CD4-positive, alpha-beta T cell treated with Interleukin-2 at 100 ng/mL for 4 hours (primary cell): ENCODE measurements at regions not wholly inside any gene's neighbourhood (a gene's known extent, or its start where the extent isn't known, plus 50 kb on each side); places are given as distances from the start of the nearest gene placed in this dataset.

Experiments used
- DNase-seq: peaks from one replicate; pipeline ENCODE4 v3.0.0-alpha.2; 2020; ENCODE audit warnings: low spot score

- DNase-seq, result no peak
Measured at GRCh38 chr3:152516216-152516615, 247.5 kb downstream of the MBNL1 start.

DNA sequence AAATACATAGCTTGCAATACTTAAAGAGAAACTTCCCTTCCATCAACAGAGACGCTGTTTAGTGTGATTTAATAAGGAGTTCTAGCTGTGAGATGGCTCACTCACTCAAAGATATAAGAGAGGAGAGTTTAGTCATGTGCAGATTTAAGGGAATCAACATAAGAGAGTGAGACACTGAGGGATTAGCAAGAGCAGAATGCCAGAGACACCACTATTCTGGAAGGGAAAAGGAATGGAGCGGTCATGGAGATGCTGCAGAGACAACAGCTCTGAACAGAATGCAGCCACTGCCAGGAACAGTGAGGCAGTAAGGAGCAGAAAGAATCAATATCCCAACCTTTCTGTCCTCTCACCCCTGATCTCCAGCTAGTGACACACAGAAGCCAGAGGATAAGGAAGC lies 248.8 kb downstream of the MBNL1 start:
- no peak for DNase-seq

DNA sequence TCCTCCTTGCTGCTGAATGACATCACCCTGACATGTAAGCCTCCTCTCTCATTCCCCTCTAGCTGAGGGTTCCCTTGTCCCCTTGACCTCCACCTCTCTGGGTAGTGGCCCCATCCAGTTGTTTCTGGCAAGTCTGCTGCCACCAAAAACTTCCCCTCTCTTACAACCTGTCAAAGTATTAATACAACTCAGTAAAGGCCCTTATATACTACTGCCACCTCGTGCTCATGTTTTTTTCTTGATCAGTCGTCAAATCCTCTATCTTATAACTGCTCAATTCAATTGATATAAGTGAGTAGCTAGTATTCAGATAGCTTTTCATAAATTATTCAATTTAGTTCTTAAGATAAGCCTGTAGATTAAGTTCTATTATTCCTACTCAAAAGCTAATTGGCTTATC lies 249.6 kb downstream of the MBNL1 start:
- no peak for DNase-seq

GRCh38 chr3:152519376-152519775 lies 250.6 kb downstream of the MBNL1 start:
- no peak for DNase-seq

DNA sequence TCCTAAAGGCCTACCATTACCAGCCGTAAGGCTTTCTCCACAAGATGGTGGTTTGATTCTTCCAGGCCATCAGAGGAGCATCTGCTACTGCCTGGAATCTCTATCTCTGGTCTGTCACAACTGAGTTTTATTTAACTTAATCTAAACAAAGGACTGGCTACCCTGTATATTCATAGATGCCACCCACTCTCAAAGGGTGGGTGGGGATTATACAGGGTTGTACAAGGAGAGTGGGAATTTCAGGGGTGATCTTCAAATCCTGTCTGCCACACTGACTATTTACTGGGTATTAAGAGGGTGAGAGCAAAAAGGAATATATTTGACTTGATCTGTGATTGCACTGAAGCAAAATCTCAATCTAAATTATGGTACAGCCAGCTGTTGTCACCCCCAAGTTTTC lies 253.3 kb downstream of the MBNL1 start:
- DNase-seq, result no peak

DNA sequence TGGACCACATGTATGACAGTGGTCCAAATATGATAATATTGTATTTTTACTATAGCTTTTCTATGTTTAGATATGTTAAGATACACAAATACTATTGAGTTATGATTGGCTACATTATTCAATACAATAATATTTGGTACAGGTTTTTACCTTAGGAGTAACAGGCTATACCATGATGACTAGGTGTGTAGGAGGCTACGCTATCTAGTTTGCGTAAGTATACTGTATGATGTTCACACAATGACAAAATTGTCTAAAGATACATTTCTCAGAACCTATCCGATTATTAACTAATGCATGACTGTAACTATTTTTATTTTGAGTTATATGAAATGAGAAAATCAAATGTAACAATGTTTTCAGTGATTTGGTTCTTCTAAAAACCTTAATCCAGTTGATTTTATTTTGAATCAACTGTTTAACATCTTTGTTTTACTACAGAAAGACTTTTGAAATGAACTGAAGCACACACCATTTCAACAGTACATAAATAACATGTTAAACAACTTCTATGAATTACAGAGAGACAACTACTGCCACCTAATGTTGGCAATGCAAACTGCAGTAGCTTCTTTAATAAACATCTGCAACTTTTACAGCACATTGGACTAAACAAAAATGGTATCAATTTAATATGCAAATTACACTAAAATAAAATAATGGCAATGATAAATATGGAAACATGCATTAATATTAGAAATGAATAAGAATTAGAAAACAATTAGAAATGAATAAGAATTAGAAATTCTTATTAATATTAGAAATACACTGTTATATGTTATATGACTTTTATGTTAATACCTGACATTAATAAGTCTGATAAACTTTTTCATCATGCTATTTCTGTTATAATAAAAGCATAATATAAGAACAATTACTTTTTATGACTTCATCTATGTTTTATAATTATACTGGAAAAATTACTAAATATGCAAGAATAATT lies 255.7 kb downstream of the MBNL1 start:
- peak; percentile 66 for DNase-seq

- no peak for DNase-seq
Measured at GRCh38 chr3:152531717-152532116, 263.0 kb downstream of the MBNL1 start.

GRCh38 chr3:152538518-152538917 lies 269.8 kb downstream of the MBNL1 start:
- DNase-seq, result no peak

- no peak for DNase-seq
Measured at GRCh38 chr3:152539191-152539764, 270.5 kb downstream of the MBNL1 start.

DNA sequence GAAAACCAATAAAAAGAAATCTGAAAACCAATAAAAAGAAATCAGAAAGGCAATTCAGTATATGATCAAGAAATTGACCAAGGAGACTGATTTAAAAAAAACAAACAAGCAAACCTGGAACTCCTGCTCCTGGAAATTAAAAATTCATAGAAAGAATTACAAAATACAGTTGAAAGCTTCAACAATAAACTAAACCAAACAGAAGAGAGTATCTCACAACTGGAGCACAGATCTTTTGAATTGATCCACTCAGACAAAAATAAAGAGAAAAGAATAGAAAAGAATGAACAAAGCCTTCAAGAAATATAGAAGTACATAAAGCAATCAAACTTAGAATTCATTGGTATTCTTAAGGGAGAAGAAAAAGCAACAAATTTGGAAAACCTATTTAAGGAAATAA lies 271.4 kb downstream of the MBNL1 start:
- no peak for DNase-seq

DNA sequence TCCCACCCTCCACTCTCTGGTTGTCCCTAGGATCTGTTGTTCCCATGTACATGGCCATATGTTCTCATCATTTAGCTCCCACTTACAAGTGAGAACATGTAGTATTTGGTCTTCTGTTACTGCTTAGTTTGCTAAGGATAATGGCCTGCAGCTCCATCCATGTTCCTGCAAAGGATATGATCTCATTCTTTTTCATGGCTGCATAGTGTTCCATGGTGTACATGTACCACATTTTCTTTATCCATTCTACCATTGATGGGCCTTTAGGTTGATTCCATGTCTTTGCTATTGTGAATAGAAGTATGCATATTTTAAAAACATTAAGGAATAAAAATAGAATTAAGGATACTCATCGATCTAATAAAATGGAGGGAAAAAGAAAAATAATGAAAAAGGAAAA lies 278.4 kb downstream of the MBNL1 start:
- DNase-seq, result no peak

DNA sequence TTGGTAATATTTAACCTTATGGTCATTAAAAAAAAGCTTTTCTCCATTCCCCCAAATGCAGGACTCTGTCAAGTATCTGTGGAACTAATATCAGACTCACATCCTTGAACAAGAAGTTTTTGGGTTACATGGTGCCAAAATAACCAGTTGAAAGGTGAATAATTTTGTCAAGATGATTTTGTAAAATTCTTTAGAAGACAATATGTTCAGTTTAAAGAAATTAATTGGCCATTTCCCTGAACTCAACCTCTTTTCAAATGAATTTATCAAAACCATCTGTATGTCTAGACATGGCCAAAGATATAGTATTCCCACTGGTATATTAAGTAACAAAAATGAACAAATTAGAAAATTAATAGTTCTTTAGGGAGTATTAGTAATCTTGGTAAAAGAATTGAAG lies 280.5 kb downstream of the MBNL1 start:
- no peak for DNase-seq

GRCh38 chr3:152550284-152550683 lies 281.6 kb downstream of the MBNL1 start:
- DNase-seq, result no peak

GRCh38 chr3:152554980-152555379 lies 280.0 kb upstream of the P2RY1 start:
- no peak for DNase-seq

- no peak for DNase-seq
Measured at GRCh38 chr3:152555666-152556291, 279.2 kb upstream of the P2RY1 start.

GRCh38 chr3:152556731-152557254 lies 278.1 kb upstream of the P2RY1 start:
- no peak for DNase-seq

DNA sequence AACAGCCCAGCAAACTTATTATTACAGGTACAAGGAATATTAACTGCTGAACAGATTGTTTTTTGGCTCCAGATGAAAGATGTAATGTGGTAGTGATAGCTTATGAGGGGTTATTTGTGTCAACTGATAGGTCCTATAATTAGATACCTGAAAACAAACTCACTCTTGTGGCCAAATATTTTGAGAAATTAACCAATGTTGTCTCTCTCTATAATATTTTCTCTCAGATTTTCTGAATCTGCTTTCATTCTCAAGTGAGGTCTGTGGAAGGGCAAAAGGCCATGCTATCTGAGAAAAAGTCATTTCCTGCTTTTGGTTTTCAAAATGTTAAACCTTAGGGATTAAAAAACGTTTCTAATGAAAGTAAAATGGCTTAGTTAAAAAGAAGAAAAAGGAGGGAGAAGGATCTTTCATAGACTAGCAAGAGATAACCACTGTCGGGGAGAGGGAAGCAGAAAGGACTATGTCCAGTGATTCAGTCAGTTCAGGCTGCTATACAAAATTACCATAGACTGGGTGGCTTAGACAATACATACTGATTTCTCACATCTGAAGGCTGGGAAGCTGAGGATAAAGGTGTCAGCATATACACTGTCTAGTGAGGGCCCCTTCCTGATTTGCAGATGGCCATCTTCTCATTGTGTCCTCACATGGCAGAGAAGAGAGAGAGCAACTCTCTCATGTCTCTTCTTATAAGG lies 277.5 kb upstream of the P2RY1 start:
- DNase-seq, result no peak

DNA sequence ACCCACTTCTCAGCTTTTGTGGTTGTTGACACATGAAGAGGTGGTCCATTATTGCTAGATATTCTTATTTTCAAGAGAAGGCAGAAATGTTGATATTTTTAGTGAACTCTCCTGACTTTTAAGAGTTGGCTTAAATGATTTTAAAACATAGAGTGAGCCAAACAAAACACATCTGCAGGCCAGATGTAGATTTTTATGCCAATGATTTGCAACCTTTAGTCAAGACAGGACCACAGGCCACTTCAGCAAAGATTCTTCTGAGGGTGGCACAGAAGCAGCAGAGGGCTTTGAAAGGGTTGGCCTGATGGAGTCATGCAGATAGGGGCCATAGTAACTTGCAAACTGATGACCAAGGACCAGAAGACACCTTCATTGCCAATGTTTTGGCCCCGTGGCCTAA lies 276.5 kb upstream of the P2RY1 start:
- no peak for DNase-seq

DNA sequence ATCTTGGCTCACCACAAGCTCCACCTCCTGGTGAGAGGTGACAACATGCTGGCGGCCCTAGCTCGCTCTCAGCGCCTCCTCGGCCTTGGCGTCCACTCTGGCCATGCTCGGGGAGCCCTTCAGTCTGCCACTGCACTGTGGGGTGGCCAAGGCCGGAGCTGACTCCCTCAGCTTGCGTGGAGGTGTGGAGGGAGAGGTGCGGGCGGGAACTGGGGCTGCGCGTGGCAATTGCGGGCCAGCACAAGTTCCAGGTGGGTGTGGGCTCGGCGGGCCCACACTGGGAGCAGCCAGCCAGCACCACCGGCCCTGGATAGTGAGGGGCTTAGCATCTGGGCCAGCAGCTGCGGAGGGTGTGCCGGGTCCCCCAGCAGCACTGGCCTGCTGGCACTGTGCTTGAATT lies 275.7 kb upstream of the P2RY1 start:
- DNase-seq, result no peak

DNA sequence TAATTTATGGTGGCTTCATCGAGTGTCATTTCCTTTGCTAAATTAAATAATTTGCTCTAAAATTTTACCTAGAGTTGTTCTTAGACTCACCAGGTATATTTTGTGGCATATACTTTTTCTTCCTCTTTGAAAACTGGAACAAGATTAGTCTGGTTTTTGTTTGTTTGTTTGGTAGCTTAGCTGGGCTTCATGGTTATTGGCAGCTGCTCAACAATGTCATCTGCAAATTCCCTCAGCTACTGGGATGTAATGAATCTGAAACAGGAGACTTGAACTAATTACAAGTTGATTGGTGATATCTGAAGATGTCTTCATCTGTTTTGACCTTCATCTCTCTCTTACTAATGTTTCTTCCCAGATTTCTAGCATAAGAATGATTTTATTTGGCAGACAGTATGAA lies 270.5 kb upstream of the P2RY1 start:
- DNase-seq, result no peak

DNA sequence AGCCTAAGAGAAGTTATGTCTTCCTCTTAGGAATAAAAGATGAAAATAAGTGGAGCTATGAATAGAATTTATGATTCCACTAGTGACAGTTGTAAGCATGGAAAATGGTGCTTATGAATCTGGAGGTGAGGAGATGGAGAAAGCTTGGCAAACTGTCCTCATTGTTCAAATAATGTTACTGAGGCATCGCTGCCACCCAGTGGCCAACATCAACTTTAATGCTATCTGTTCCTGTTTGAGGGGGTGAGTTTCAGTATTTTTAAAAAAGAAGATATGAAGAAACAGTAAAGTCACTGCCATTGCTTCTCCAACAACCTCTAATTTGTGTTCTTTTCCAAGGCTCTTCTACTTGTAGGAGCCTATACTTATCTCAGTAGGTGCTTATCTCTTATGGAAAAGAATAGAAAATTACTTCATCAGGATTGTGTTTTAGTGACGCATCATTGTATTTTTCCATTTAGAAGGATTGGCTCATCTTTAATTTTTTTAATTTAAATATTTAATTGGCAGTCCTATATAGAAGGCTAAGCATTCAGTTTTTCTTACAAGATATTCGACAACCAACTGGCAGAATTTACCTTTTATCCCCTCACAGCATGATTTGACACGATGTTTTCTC lies 260.4 kb upstream of the P2RY1 start:
- DNase-seq, result peak; percentile 19

- DNase-seq, result no peak
Measured at GRCh38 chr3:152578769-152579168, 256.2 kb upstream of the P2RY1 start.
